HCT116 (cell line): ENCODE measurements at regions not wholly inside any gene's neighbourhood (a gene's known extent, or its start where the extent isn't known, plus 50 kb on each side); places are given as distances from the start of the nearest gene placed in this dataset.
"Not testable (repeated sequence)": the region's sequence is repeated elsewhere in the genome, so short reads cannot be mapped to it uniquely, and the experiment has no call there.

Experiments used
- ATAC-seq: fragments of 200-7000 bp; cut with Tn5 transposase; 2 replicates; pipeline ENCODE4 v1.9.1; 2020; ENCODE audit warnings: mild to moderate bottlenecking, moderate library complexity
- BruUV-seq: library from RNA; stranded (reverse); fragments of 400-500 nt; replicated peaks from 2 replicates; lab custom pipeline; 2021; lab: Mats Ljungman, UMichigan
- CTCF ChIA-PET: fragments of 300-600 bp; sonication (Branson Sonifier 250); formaldehyde crosslinking; loops from one replicate; lab custom pipeline; 2021; ENCODE audit warnings: antibody characterized with exemption; lab: Charles Lee
- POLR2A ChIA-PET: fragments of 300-600, 350-600 bp; sonication (Branson Sonifier 250); formaldehyde crosslinking; loops from one replicate; lab custom pipeline; 2021; ENCODE audit warnings: antibody characterized with exemption; lab: Charles Lee
- RAD21 ChIA-PET, 2 experiments: fragments of 300-600 bp; sonication (Branson Sonifier 250); formaldehyde crosslinking; loops; one replicate each; lab custom pipeline; 2023; ENCODE audit warnings: low total read pairs in 2 of 2; ENCODE audit not compliant: uncharacterized antibody in 2 of 2, unreplicated experiment in 2 of 2, low non-redundant PET in 1 of 2; lab: Charles Lee
- DNase-seq: peaks from one replicate; pipeline ENCODE4 v3.0.0-alpha.2; 2010; ENCODE audit warnings: low read depth, low spot score
- H2AFZ ChIP-seq: fragments of 200-600 bp; shearing (Covaris generic), sonication (generic); 2 replicates; pipeline ENCODE4 v1.6.1; 2017; ENCODE audit warnings: low read depth, mixed run types, mixed read lengths, antibody characterized with exemption, low read length; ENCODE audit not compliant: poor library complexity, severe bottlenecking
- H3K27ac ChIP-seq: 2 replicates; pipeline ENCODE4 v1.5.1; 2012; ENCODE audit warnings: low read depth, low read length
- H3K27me3 ChIP-seq: fragments of 200-600 bp; sonication (generic); 2 replicates; pipeline ENCODE4 v1.6.1; 2016; ENCODE audit warnings: mixed run types, low read length, mixed read lengths; ENCODE audit not compliant: insufficient read depth
- H3K36me3 ChIP-seq, 2 experiments: fragments of 200-500 bp in 1 of 2; fragments of 200-600 bp in 1 of 2; sonication (Bioruptor generic) in 1 of 2; sonication (generic) in 1 of 2; 2 replicates each; pipeline versions ENCODE4 v1.5.1 to v1.6.1; 2014 to 2016; ENCODE audit warnings: low read length in 2 of 2, inconsistent platforms in 1 of 2, mixed read lengths in 1 of 2, mixed run types in 1 of 2; ENCODE audit not compliant: insufficient read depth in 2 of 2, control insufficient read depth in 1 of 2
- H3K4me1 ChIP-seq, 2 experiments: fragments of 200-600 bp in 1 of 2; sonication (generic) in 1 of 2; 2 replicates each; pipeline versions ENCODE4 v1.5.1 to v1.6.1; 2012 to 2017; ENCODE audit warnings: low read length in 2 of 2, inconsistent platforms in 1 of 2, mild to moderate bottlenecking in 1 of 2, mixed read lengths in 1 of 2, mixed run types in 1 of 2, moderate library complexity in 1 of 2; ENCODE audit not compliant: insufficient read depth in 2 of 2, control insufficient read depth in 1 of 2
- H3K4me2 ChIP-seq: fragments of 200-600 bp; sonication (generic); 2 replicates; pipeline ENCODE4 v1.6.1; 2017; ENCODE audit warnings: mixed run types, low read length, mixed read lengths
- H3K4me3 ChIP-seq, 2 experiments: fragments of 200-600 bp in 1 of 2; sonication (generic) in 1 of 2; replicated peaks in 1 of 2; 2 replicates each; pipeline ENCODE4 v1.5.1; 2011 to 2016; ENCODE audit warnings: low read length in 2 of 2, control low read depth in 1 of 2, low read depth in 1 of 2, mild to moderate bottlenecking in 1 of 2, mixed read lengths in 1 of 2, mixed run types in 1 of 2
- H3K79me2 ChIP-seq: fragments of 200-600 bp; sonication (generic); 2 replicates; pipeline ENCODE4 v1.6.1; 2017; ENCODE audit warnings: mild to moderate bottlenecking, mixed run types, low read length, moderate library complexity, mixed read lengths; ENCODE audit not compliant: insufficient read depth
- H3K9ac ChIP-seq: fragments of 200-600 bp; sonication (generic); 2 replicates; pipeline ENCODE4 v1.6.1; 2016; ENCODE audit warnings: low read length, mixed read lengths
- H3K9me2 ChIP-seq: fragments of 200-600 bp; sonication (generic), shearing (Covaris generic); 2 replicates; pipeline ENCODE4 v1.6.1; 2017; ENCODE audit warnings: mixed run types, mild to moderate bottlenecking, moderate library complexity; ENCODE audit not compliant: insufficient read depth
- H3K9me3 ChIP-seq, 2 experiments: fragments of 200-500 bp in 1 of 2; fragments of 200-600 bp in 1 of 2; sonication (Bioruptor generic) in 1 of 2; sonication (generic) in 1 of 2; 2 replicates each; pipeline ENCODE4 v1.6.1; 2014 to 2017; ENCODE audit warnings: low read length in 2 of 2, mixed read lengths in 2 of 2, inconsistent platforms in 1 of 2, low read depth in 1 of 2, mild to moderate bottlenecking in 1 of 2, mixed run types in 1 of 2, moderate library complexity in 1 of 2; ENCODE audit not compliant: control insufficient read depth in 1 of 2, insufficient read depth in 1 of 2
- H4K20me1 ChIP-seq: fragments of 200-600 bp; sonication (generic), shearing (Covaris generic); 2 replicates; pipeline ENCODE4 v1.6.1; 2017; ENCODE audit warnings: mixed run types, mild to moderate bottlenecking, moderate library complexity; ENCODE audit not compliant: insufficient read depth
- CBX3 ChIP-seq: IDR thresholded peaks from 2 replicates; pipeline ENCODE4 v1.6.1; 2012; ENCODE audit warnings: low read depth
- FOSL1 ChIP-seq: IDR thresholded peaks from 2 replicates; pipeline ENCODE4 v1.6.1; 2012; ENCODE audit warnings: low read depth
- JUND ChIP-seq: IDR thresholded peaks from 2 replicates; pipeline ENCODE4 v1.6.1; 2012
- intact Hi-C: fragments of 100-400 bp; cut with micrococcal nuclease; formaldehyde crosslinking; loops from 2 replicates; pipeline ENCODE4 v1.10.0; 2022

DNA sequence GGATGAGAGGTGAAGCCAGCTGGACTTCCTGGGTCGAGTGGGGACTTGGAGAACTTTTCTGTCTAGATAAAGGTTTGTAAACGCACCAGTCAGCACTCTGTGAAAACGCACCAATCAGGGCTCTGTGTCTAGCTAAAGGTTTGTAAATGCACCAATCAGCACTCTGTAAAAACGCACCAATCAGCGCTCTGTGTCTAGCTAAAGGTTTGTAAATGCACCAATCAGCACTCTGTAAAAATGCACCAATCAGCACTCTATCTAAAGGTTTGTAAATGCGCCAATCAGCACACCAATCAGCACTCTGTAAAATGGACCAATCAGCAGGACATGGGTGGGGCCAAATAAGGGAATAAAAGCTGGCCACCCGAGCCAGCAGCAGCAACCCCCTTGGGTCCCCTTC, 116.4 kb upstream of the CRY1 start:
- H2AFZ ChIP-seq, H3K4me2 ChIP-seq, H3K27ac ChIP-seq, CTCF ChIA-PET, H3K4me3 ChIP-seq, H3K36me3 ChIP-seq, H4K20me1 ChIP-seq, H3K79me2 ChIP-seq, ATAC-seq, RAD21 ChIA-PET, H3K9me2 ChIP-seq, BruUV-seq, intact Hi-C loops, DNase-seq, H3K9ac ChIP-seq, H3K9me3 ChIP-seq, H3K4me1 ChIP-seq, H3K27me3 ChIP-seq: not testable (repeated sequence)
- POLR2A ChIA-PET: interaction anchor here (0.6 kb wide), 1 partner anchor 14 kb away, joined by 3 read pairs; no protein-coding TSS in a partner anchor

DNA sequence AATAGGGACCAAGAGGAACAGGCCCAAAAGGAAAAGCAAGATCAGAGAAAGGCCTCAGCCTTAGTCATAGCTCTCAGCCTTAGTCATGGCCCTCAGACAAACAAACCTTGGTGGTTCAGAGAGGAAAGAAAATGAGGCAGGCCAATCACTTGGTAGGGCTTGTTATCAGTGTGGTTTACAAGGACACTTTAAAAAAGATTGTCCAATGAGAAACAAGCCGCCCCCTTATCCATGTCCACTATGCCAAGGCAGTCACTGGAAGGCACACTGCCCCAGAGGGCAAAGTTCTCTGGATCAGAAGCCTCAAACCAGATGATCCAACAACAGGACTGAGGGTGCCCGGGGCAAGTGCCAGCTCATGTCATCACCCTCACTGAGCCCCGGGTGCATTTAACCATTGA, 121.0 kb upstream of the CRY1 start:
- POLR2A ChIA-PET: interaction anchor here (0.7 kb wide), 1 partner anchor 81 kb away, joined by 4 read pairs; no protein-coding TSS in a partner anchor
- not testable (repeated sequence) for BruUV-seq

DNA sequence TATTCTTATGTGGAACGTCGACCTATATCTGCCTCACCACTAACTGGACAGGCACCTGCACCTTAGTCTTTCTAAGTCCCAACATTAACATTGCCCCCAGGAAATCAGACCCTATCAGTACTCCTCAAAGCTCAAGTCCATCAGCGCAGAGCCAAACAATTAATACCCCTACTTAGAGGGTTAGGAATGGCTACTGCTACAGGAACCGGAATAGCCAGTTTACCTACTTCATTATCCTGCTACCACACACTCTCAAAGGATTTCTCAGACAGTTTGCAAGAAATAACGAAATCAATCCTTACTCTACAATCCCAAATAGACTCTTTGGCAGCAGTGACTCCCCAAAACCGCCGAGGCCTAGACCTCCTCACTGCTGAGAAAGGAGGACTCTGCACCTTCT, 123.1 kb upstream of the CRY1 start:
- BruUV-seq, ATAC-seq: not testable (repeated sequence)

More for the DNA sequence above, 121.0 kb upstream of the CRY1 start:
- peak; percentile 57 for DNase-seq
- peak; percentile 81 for ATAC-seq
- not testable (repeated sequence) for H2AFZ ChIP-seq
- peak overlapping the region; percentile 31 for H3K4me2 ChIP-seq
- peak; percentile 52 for TF ChIP-seq FOSL1
- TF ChIP-seq CBX3: 0 out of 2 replicates have a peak, but pooled peaks have one; percentile 37
- TF ChIP-seq JUND: peak; percentile 27; the same call in 1 of the 2 replicates
- TF ChIP-seq, all 23 proteins: peak for 3; not testable (repeated sequence) for 20
- H3K9ac ChIP-seq, H3K9me3 ChIP-seq, H3K36me3 ChIP-seq, H3K27ac ChIP-seq, H3K27me3 ChIP-seq, H3K9me2 ChIP-seq, H3K4me3 ChIP-seq, intact Hi-C loops, CTCF ChIA-PET, H3K79me2 ChIP-seq, H4K20me1 ChIP-seq: not testable (repeated sequence)
- RAD21 ChIA-PET: interaction anchor here in 1 of 2 experiments (0.9 kb wide), 1 partner anchor 82 kb away, joined by 3 read pairs; no protein-coding TSS in a partner anchor
- H3K4me1 ChIP-seq: peaks cover 2 to 12% of the 10 kb centered on the region in 2 experiments; a peak in 3 of 4 replicates

More for the DNA sequence above, 123.1 kb upstream of the CRY1 start:
- H3K27ac ChIP-seq, H3K79me2 ChIP-seq, POLR2A ChIA-PET, H3K9me2 ChIP-seq, H2AFZ ChIP-seq, H3K9me3 ChIP-seq, H3K4me2 ChIP-seq, RAD21 ChIA-PET, H3K9ac ChIP-seq, CTCF ChIA-PET, H4K20me1 ChIP-seq, H3K4me3 ChIP-seq, DNase-seq, H3K27me3 ChIP-seq, intact Hi-C loops, H3K36me3 ChIP-seq: not testable (repeated sequence)
- peaks cover 2 to 12% of the 10 kb centered on the region in 2 experiments; a peak in 3 of 4 replicates for H3K4me1 ChIP-seq
